Neural progenitor cell (in vitro differentiated cells): ENCODE measurements at regions not wholly inside any gene's neighbourhood (a gene's known extent, or its start where the extent isn't known, plus 50 kb on each side); places are given as distances from the start of the nearest gene placed in this dataset.
A peak's percentile ranks its signal among the peaks of the same experiment; 100 is the strongest.

ENCODE experiments used
- DNase-seq: peaks from one replicate; pipeline ENCODE4 v3.0.0-alpha.2; 2016; ENCODE audit warnings: low spot score
- H2AFZ ChIP-seq: fragments of 200-600 bp; sonication (generic); replicated peaks from 2 replicates; pipeline ENCODE4 v1.6.1; 2016; ENCODE audit warnings: antibody characterized with exemption
- H3F3A ChIP-seq: fragments of 200-600 bp; sonication (generic); 2 replicates; pipeline ENCODE4 v1.6.1; 2016; ENCODE audit warnings: antibody characterized with exemption, low read depth
- H3K27ac ChIP-seq: fragments of 200-600 bp; sonication (generic); 2 replicates; pipeline ENCODE4 v1.5.1; 2016; ENCODE audit warnings: mild to moderate bottlenecking
- H3K27me3 ChIP-seq: fragments of 200-600 bp; sonication (generic); 2 replicates; pipeline ENCODE4 v1.6.1; 2016; ENCODE audit warnings: mild to moderate bottlenecking, moderate library complexity
- H3K36me3 ChIP-seq: fragments of 200-600 bp; sonication (generic); 2 replicates; pipeline ENCODE4 v1.5.1; 2016
- H3K4me1 ChIP-seq: fragments of 200-600 bp; sonication (generic); 2 replicates; pipeline ENCODE4 v1.6.1; 2016; ENCODE audit warnings: mixed run types
- H3K4me2 ChIP-seq: fragments of 200-600 bp; sonication (generic); 2 replicates; pipeline ENCODE4 v1.6.1; 2016
- H3K4me3 ChIP-seq: fragments of 200-600 bp; sonication (generic); 2 replicates; pipeline ENCODE4 v1.5.1; 2016
- H3K79me2 ChIP-seq: fragments of 200-600 bp; sonication (generic); 2 replicates; pipeline ENCODE4 v1.6.1; 2016; ENCODE audit warnings: low read depth
- H3K9ac ChIP-seq: fragments of 200-600 bp; sonication (generic); 2 replicates; pipeline ENCODE4 v1.6.1; 2016
- H3K9me3 ChIP-seq: fragments of 200-600 bp; sonication (generic); 2 replicates; pipeline ENCODE4 v1.5.1; 2016; ENCODE audit warnings: low read depth
- H4K20me1 ChIP-seq: fragments of 200-600 bp; sonication (generic); 2 replicates; pipeline ENCODE4 v1.6.1; 2016; ENCODE audit warnings: low read depth
- H3K27ac Mint-ChIP-seq: 3 replicates; pipeline ENCODE4 v1.8.0; 2021; ENCODE audit warnings: mixed read lengths
- H3K27me3 Mint-ChIP-seq: 2 replicates; pipeline ENCODE4 v1.8.0; 2022; ENCODE audit warnings: low read depth, mild to moderate bottlenecking, inconsistent platforms, moderate library complexity, mixed read lengths; ENCODE audit not compliant: insufficient read depth
- H3K36me3 Mint-ChIP-seq: 3 replicates; pipeline ENCODE4 v1.8.0; 2021; ENCODE audit warnings: mixed read lengths
- H3K4me1 Mint-ChIP-seq: 3 replicates; pipeline ENCODE4 v1.8.0; 2021; ENCODE audit warnings: mixed read lengths
- H3K4me3 Mint-ChIP-seq: 3 replicates; pipeline ENCODE4 v1.8.0; 2021; ENCODE audit warnings: mild to moderate bottlenecking, moderate library complexity, mixed read lengths
- H3K9me3 Mint-ChIP-seq: 3 replicates; pipeline ENCODE4 v1.8.0; 2020; ENCODE audit warnings: mixed read lengths
- CTCF ChIP-seq: fragments of 200-600 bp; sonication (generic); IDR thresholded peaks from 2 replicates; pipeline ENCODE4 v1.5.1; 2017; ENCODE audit warnings: antibody characterized with exemption, mild to moderate bottlenecking
- EZH2 ChIP-seq: fragments of 200-600 bp; sonication (generic); IDR thresholded peaks from 2 replicates; pipeline ENCODE4 v1.6.1; 2017; ENCODE audit warnings: antibody characterized with exemption, mild to moderate bottlenecking, moderate library complexity
- EZH2phosphoT487 ChIP-seq: fragments of 200-600 bp; sonication (generic); IDR thresholded peaks from 2 replicates; pipeline ENCODE4 v1.6.1; 2017; ENCODE audit warnings: antibody characterized with exemption

GRCh38 chr2:219997341-219997851 lies 370.0 kb downstream of the SLC4A3 start:
- H3K27me3 Mint-ChIP-seq = peaks cover 4% of the 10 kb centered on the region

GRCh38 chr2:219998107-219998506 lies 370.7 kb downstream of the SLC4A3 start:
- no peak for DNase-seq
- Histone ChIP-seq H3K27me3 (no peaks in the 10 kb centered on the region), H3K4me1 (no peaks in the 10 kb centered on the region), H3K9ac (no peak overlapping the region), H3K36me3 (no peaks in the 10 kb centered on the region), H3K9me3 (no peaks in the 10 kb centered on the region), H3F3A (no peaks in the 10 kb centered on the region), H3K27ac (no peak overlapping the region), H2AFZ (no peak overlapping the region), H3K4me2 (no peak overlapping the region), H4K20me1 (no peaks in the 10 kb centered on the region), H3K79me2 (no peaks in the 10 kb centered on the region), H3K4me3 (no peak overlapping the region)
- TF ChIP-seq CTCF (peak; percentile 22), EZH2phosphoT487 (no peak), EZH2 (no peak)
- Mint-ChIP-seq H3K36me3 (no peaks in the 10 kb centered on the region), H3K27ac (no peak overlapping the region), H3K4me3 (no peak overlapping the region), H3K27me3 (peaks cover 4% of the 10 kb centered on the region), H3K4me1 (peaks cover 19% of the 10 kb centered on the region), H3K9me3 (peaks cover 3% of the 10 kb centered on the region)

More at GRCh38 chr2:219997341-219997851, 370.0 kb downstream of the SLC4A3 start:
- Mint-ChIP-seq H3K4me3 (no peak overlapping the region), H3K36me3 (no peaks in the 10 kb centered on the region), H3K27ac (peak overlapping the region; percentile 40), H3K9me3 (peaks cover 3% of the 10 kb centered on the region), H3K4me1 (peaks cover 18% of the 10 kb centered on the region)
- H3K4me3 ChIP-seq = no peak overlapping the region
- no peak overlapping the region for H2AFZ ChIP-seq
- no peaks in the 10 kb centered on the region for H3K27me3 ChIP-seq
- peak; percentile 72 for DNase-seq
- no peaks in the 10 kb centered on the region for H3K36me3 ChIP-seq
- no peaks in the 10 kb centered on the region for H3K9me3 ChIP-seq
- H3K4me2 ChIP-seq = no peak overlapping the region
- no peaks in the 10 kb centered on the region for H3K4me1 ChIP-seq
- no peak overlapping the region for H3K27ac ChIP-seq
- TF ChIP-seq EZH2 = no peak
- TF ChIP-seq CTCF = peak; percentile 66
- no peaks in the 10 kb centered on the region for H3K79me2 ChIP-seq
- no peaks in the 10 kb centered on the region for H3F3A ChIP-seq
- no peaks in the 10 kb centered on the region for H4K20me1 ChIP-seq
- no peak overlapping the region for H3K9ac ChIP-seq

GRCh38 chr2:219998714-219999227 lies 371.3 kb downstream of the SLC4A3 start:
- Histone ChIP-seq H3K79me2 (no peaks in the 10 kb centered on the region), H3K4me2 (no peak overlapping the region), H4K20me1 (no peaks in the 10 kb centered on the region), H3K36me3 (no peaks in the 10 kb centered on the region), H3K9ac (no peak overlapping the region), H3K27ac (no peak overlapping the region), H2AFZ (no peak overlapping the region), H3K4me3 (no peak overlapping the region), H3K9me3 (no peaks in the 10 kb centered on the region), H3K27me3 (no peaks in the 10 kb centered on the region), H3F3A (no peaks in the 10 kb centered on the region), H3K4me1 (no peaks in the 10 kb centered on the region)
- Mint-ChIP-seq H3K9me3 (peaks cover 3% of the 10 kb centered on the region), H3K4me3 (no peak overlapping the region), H3K27me3 (peaks cover 4% of the 10 kb centered on the region), H3K36me3 (no peaks in the 10 kb centered on the region), H3K4me1 (peaks cover 19% of the 10 kb centered on the region), H3K27ac (no peak overlapping the region)
- DNase-seq = no peak
- TF ChIP-seq CTCF (peak; percentile 19), EZH2phosphoT487 (no peak), EZH2 (no peak)
